SK-N-SH treated with all-trans-retinoic acid at 6 μM for 48 hours (cell line): ENCODE measurements at regions not wholly inside any gene's neighbourhood (a gene's known extent, or its start where the extent isn't known, plus 50 kb on each side); places are given as distances from the start of the nearest gene placed in this dataset.
"Not testable (repeated sequence)": the region's sequence is repeated elsewhere in the genome, so short reads cannot be mapped to it uniquely, and the experiment has no call there.

Experiments used
- CREB5 ChIP-seq: fragments of 250-450 bp; sonication (Bioruptor Pico); IDR thresholded peaks from 2 replicates; pipeline ENCODE4 v1.5.1; 2020; ENCODE audit warnings: low read depth, mild to moderate bottlenecking, moderate library complexity
- ESRRG ChIP-seq: fragments of 250-450 bp; sonication (Bioruptor Pico); IDR thresholded peaks from 2 replicates; pipeline ENCODE4 v1.6.1; 2021; ENCODE audit warnings: mild to moderate bottlenecking
- ISL1 ChIP-seq: fragments of 250-450 bp; sonication (Bioruptor Pico); IDR thresholded peaks from 2 replicates; pipeline ENCODE4 v2.1.2; 2022; ENCODE audit warnings: mild to moderate bottlenecking, moderate library complexity
- OSR1 ChIP-seq: fragments of 250-450 bp; sonication (Bioruptor Pico); IDR thresholded peaks from 2 replicates; pipeline ENCODE4 v1.8.0; 2022; ENCODE audit warnings: moderate library complexity, mild to moderate bottlenecking, inconsistent platforms
- PATZ1 ChIP-seq: fragments of 250-450 bp; sonication (Bioruptor Pico); IDR thresholded peaks from 2 replicates; pipeline ENCODE4 v1.8.0; 2020; ENCODE audit warnings: mild to moderate bottlenecking, moderate library complexity, borderline replicate concordance
- PPARA ChIP-seq: fragments of 250-450 bp; sonication (Bioruptor Pico); IDR thresholded peaks from 2 replicates; pipeline ENCODE4 v1.5.0; 2020; ENCODE audit warnings: mild to moderate bottlenecking, borderline replicate concordance
- RARB ChIP-seq: fragments of 250-450 bp; sonication (Bioruptor Pico); IDR thresholded peaks from 2 replicates; pipeline ENCODE4 v1.8.0; 2021; ENCODE audit warnings: mild to moderate bottlenecking, moderate library complexity
- SNAI2 ChIP-seq: fragments of 250-450 bp; sonication (Bioruptor Pico); IDR thresholded peaks from 2 replicates; pipeline ENCODE4 v1.5.0; 2020; ENCODE audit warnings: mild to moderate bottlenecking, moderate library complexity
- ZC3H10 ChIP-seq: fragments of 250-450 bp; sonication (Bioruptor Pico); IDR thresholded peaks from 2 replicates; pipeline ENCODE4 v1.5.1; 2021; ENCODE audit warnings: mild to moderate bottlenecking, moderate library complexity
- ZFP3 ChIP-seq: fragments of 250-450 bp; sonication (Bioruptor Pico); IDR thresholded peaks from 2 replicates; pipeline ENCODE4 v1.5.0; 2020; ENCODE audit warnings: mild to moderate bottlenecking, moderate library complexity
- ZNF8 ChIP-seq: fragments of 450-650 bp; formaldehyde crosslinking; IDR thresholded peaks from 2 replicates; pipeline ENCODE4 v1.5.0; 2020; ENCODE audit warnings: mild to moderate bottlenecking, moderate library complexity

- TF ChIP-seq SNAI2 (CRISPR knock-in tag); PPARA (CRISPR knock-in tag); PATZ1 (CRISPR knock-in tag); ZC3H10; ESRRG (CRISPR knock-in tag); RARB (CRISPR knock-in tag); CREB5 (CRISPR knock-in tag); ISL1; ZFP3 (CRISPR knock-in tag); ZNF8; OSR1 (CRISPR knock-in tag): not testable (repeated sequence)
These were observed 121.9 kb upstream of the KCNJ18 start for GRCh38 chr17:21570427-21570826.
